Testis (tissue), 2 donors: ENCODE measurements at regions not wholly inside any gene's neighbourhood (a gene's known extent, or its start where the extent isn't known, plus 50 kb on each side); places are given as distances from the start of the nearest gene placed in this dataset.

Source experiments
- CTCF ChIP-seq, 3 experiments: fragments of 450-650 bp in 2 of 3; fragments of 200-600 bp in 1 of 3; sonication (generic) in 1 of 3; IDR thresholded peaks; one replicate each; pipeline ENCODE4 v1.5.1; 2016 to 2019; ENCODE audit warnings: antibody characterized with exemption in 3 of 3, mild to moderate bottlenecking in 2 of 3, moderate library complexity in 1 of 3
- POLR2A ChIP-seq: fragments of 450-650 bp; IDR thresholded peaks from one replicate; pipeline ENCODE4 v1.6.1; 2017; ENCODE audit warnings: antibody characterized with exemption, mild to moderate bottlenecking, moderate library complexity

DNA sequence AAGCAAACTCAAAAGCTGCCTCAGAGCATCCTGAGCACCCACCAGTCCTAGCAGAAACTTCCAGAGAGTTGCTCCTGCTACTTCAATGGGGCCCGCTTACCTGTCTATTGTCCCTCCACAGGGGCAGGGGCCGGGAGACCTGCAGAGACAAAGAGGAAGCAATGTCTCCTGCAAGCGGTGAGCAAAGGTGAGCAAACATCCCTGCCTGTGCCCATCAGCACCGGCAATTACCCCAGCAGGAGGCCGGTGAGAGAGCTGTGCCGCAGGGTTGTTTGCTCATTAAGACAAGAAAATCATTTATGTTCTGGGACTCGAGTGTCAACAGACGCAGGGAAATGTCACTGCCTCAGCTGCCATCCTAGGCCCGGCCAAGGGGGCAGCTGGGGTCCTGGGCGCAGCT is 53.8 kb upstream of the TARDBP start:
- TF ChIP-seq CTCF (IDR thresholded peaks at IDR 0.05) = no peak
- TF ChIP-seq POLR2A = no peak
